ENCODE measurements at regions not wholly inside any gene's neighbourhood (a gene's known extent, or its start where the extent isn't known, plus 50 kb on each side); places are given as distances from the start of the nearest gene placed in this dataset.

- peak; percentile 36 for DNase-seq (ENCODE audit: low spot score)
Observed at GRCh38 chr14:100438678-100439592, 115.8 kb downstream of the SLC25A47 start.

- DNase-seq (ENCODE audit: low spot score): peak; percentile 39
Observed at GRCh38 chr14:100439781-100440180, 116.6 kb downstream of the SLC25A47 start.

DNA sequence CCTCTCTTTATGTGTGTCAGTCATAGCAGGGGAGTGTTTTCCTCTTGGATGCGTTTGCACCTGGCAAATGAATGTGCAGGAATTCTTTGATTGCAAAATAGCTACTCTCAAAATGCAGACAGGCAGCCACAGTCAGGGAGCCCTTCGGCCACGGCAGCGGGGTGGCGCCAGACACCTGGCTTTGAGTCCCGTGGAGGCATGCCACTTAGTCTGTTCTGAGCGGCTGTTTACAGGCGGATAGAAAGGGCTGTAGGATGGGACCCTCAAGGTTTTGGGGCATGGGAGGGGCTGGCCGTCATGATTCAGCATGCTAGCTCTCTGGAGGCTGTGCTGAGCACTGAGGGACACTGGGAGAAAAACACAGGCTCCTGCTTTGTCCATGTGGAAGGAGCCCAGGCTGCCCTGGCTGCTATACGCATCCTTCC is 117.1 kb downstream of the SLC25A47 start:
- DNase-seq (ENCODE audit: low spot score): peak; percentile 75

GRCh38 chr14:100440758-100441203 is 117.6 kb downstream of the SLC25A47 start:
- DNase-seq (ENCODE audit: low spot score): peak; percentile 17

GRCh38 chr14:100441271-100441947 is 118.3 kb downstream of the SLC25A47 start:
- DNase-seq (ENCODE audit: low spot score): no peak

- no peak for DNase-seq (ENCODE audit: low spot score)
Observed at GRCh38 chr14:100442036-100442435, 118.9 kb downstream of the SLC25A47 start.

- no peak for DNase-seq (ENCODE audit: low spot score)
Observed at GRCh38 chr14:100442498-100443490, 119.7 kb downstream of the SLC25A47 start.

GRCh38 chr14:100443603-100444002 is 120.5 kb downstream of the SLC25A47 start:
- no peak for DNase-seq (ENCODE audit: low spot score)

DNA sequence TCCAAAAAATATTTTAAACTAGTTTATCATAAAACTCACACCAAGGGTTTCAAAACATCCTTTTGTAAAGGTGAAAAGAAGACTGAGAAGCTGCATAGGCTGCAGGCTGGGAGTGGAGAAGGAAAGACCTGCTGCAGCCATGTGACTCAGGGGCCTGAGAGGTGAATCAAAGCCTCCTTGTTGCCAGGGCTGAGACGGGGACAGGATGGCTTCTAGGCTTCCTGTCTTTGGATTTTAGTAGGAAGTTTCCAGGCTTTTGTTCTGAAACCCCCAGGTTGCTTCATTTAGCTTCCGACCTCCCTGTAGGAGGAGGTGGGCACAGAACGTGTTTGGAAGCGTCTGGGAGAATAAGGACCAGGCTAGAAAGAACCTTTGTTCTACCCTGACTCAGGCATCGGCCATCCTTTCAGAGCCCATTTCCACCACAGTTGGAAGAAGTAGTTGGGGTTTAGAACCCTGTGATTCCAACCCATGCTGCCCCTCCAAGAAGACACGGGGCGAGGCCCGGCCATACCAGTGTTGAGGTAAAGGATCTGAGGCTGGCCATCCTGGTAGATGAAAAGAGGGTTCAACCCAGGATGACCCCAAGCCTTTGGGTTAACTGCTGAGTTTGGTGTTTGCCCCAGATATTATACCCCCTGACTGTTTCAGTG is 122.4 kb downstream of the SLC25A47 start:
- DNase-seq (ENCODE audit: low spot score): peak; percentile 32

- DNase-seq (ENCODE audit: low spot score): peak; percentile 57
Observed at GRCh38 chr14:100446572-100446971, 123.4 kb downstream of the SLC25A47 start.

DNA sequence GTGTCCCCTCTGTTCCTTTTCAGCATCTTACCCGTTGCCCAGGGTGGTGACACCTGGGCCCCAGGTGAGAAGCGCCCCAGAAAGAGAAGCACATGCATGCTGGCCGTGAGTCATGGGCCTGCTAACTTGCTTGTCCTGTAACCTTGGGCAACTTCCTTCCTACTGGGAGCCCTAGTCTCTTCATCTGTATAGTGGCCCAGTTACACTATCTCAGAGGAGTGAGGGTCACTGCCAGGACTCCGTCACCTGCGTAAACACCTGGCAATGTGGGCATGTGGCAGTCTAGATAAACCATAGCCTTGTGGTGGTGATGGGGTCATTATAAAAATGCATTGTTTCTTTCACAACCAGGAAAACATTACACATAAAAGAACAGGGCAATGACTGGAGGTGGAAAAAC is 125.2 kb downstream of the SLC25A47 start:
- DNase-seq (ENCODE audit: low spot score): no peak

GRCh38 chr14:100449225-100449987 is 126.3 kb downstream of the SLC25A47 start:
- no peak for DNase-seq (ENCODE audit: low spot score)

DNA sequence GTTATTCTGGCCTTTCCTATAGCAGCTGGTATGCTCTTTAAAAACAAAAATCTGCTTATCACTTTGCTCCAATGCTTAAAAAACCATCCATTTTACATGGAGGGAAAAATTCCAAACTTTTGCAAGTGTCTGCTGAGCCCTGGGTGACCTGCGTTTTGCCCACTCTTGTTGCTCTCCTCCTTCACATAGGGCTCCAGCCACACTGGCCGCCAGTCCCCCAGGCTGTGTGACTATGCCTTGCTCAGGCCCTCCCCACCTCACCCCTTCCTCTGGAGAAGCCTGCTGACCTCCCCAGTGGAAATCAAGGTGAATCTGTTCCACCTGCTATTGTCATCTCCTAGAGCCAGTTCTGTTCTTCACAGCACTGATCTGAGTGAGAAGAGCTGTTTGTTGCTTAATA is 126.9 kb downstream of the SLC25A47 start:
- DNase-seq (ENCODE audit: low spot score): no peak

DNA sequence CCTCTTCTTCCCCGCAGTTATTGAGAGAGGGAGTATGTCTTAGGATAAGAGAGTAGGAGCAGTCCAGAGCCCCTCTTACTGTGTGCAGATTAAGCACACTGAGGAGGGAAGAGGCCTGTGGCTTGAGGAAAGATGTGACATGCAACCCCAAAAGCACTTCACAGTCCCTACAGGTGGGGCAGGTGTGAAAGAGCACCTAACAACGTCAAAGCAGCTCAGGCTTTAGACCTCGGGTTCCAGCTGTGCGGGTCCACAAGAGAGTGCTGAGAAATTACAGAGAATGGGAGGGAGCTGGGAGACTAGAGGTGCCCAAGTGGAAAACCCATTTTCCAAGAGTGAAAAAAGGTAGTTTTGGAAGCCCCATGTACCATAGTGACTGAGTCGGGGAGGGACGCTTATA is 127.6 kb downstream of the SLC25A47 start:
- DNase-seq (ENCODE audit: low spot score): no peak

DNA sequence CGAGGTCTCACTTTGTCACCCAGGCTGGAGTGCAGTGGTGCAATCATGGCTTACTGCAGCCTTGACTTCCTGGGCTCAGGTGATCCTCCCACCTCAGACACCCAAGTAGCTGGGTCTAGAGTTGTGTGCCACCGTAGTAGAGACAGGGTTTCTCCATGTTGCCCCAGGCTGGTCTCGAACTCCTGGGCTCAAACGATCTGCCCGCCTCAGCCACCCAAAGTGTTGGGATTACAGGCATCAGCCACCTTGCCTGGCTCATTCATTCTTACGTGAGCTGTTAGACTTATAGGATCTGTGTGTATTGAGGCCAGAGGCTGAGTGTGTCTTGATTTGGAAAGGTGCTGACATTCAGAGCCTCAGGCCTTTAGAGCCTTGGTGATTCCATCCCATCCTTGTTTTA is 128.1 kb downstream of the SLC25A47 start:
- DNase-seq (ENCODE audit: low spot score): no peak

GRCh38 chr14:100453930-100454329 is 130.8 kb downstream of the SLC25A47 start:
- DNase-seq (ENCODE audit: low spot score): no peak

DNA sequence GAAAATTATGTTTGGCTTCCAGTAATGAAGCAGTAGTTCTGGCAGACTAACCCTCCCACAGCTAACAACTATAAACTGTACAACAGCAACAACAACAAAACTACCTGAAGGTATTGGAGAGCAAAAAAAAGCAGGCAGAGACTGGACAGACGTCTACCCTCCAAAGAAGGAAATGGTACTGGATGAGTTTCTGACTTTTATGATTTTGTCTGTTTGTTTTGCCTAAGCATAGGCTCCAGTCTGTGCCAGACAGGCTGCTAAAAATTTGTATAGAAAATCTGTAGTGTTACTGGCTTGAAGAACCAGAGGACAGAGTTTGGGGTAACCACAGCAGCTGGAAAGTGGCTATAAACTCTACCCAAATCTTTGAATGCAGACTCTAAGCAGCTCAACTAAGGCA is 131.3 kb downstream of the SLC25A47 start:
- no peak for DNase-seq (ENCODE audit: low spot score)

GRCh38 chr14:100463937-100464336 is 123.3 kb downstream of the BEGAIN start:
- DNase-seq (ENCODE audit: low spot score): peak; percentile 16

DNA sequence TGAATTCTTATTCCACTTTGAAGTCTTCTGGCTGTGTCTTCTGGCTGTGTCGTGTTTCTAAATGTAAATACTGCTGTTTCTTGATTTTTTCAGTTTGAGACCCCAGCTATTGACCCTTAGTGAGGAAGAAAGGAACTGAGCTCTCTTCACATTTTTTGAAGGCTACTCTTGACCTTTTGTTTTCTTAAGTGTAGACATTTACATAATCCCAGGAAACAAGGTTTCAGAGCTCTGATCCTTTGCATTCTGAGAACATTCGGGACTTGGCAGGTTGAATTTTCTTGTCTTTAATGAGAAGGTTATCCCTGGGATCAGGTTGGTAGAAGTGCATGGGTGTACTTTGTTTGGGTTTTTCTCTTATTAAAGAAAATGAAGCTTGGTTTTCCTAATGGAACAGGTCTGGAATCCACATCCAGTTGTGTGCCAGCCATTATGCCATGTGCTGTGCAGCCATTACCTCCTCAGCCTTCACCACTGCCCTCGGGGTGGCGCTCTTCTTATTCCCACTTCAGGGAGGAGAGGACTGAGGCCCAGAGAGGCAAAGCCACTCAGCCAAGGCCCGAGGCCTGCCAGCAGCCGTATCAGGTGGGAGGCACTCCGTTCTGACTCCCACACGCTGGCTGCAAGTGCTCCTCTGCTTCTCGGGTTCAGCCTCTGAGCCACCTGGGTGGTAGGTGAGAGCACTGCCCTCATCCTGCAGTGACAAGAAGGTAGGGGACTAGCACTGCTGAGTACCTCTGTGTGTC is 120.9 kb downstream of the BEGAIN start:
- DNase-seq (ENCODE audit: low spot score): no peak

All from ecto neural progenitor cell (in vitro differentiated cells).